ENCODE measurements at regions not wholly inside any gene's neighbourhood (a gene's known extent, or its start where the extent isn't known, plus 50 kb on each side); places are given as distances from the start of the nearest gene placed in this dataset.

DNA sequence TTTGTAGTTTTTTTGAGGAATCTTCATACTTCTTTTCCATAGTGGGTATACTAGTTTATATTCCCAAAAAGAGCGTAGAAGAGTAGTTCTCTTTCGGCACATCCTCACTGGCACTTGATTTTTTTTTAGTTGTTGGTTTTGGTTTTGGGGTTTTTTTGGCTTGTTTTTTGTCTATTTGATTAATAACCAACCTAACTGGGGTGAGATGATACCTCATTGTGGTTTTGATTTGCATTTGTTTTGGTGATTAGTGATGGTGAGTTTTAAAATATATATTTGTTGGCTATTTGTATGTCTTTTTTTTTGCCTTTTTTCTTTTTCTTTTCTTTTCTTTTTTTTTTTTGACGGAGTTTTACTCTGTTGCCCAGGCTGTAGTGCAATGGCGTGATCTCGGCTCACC, 69.7 kb upstream of the BTG1 start:
- TF ChIP-seq CTCF (IDR thresholded peaks at IDR 0.05; ENCODE audit: low read length) (no peak), EZH2 (optimal IDR thresholded peaks at IDR 0.05; ENCODE audit: low read depth, low read length) (no peak), EZH2phosphoT487 (IDR thresholded peaks at IDR 0.05; ENCODE audit: low read length) (no peak)
